HepG2 (cell line): ENCODE measurements at regions not wholly inside any gene's neighbourhood (a gene's known extent, or its start where the extent isn't known, plus 50 kb on each side); places are given as distances from the start of the nearest gene placed in this dataset.

Experiments used
- CREB1 ChIP-seq, 2 experiments: fragments of 450-650 bp in 1 of 2; IDR thresholded peaks; 2 replicates each; pipeline ENCODE4 v1.6.1; 2016 to 2017; ENCODE audit warnings: control low read depth in 1 of 2, mild to moderate bottlenecking in 1 of 2, missing compliant biosample characterization in 1 of 2, missing genetic modification characterization in 1 of 2
- CTCF ChIP-seq: sonication (generic); formaldehyde crosslinking; IDR thresholded peaks from 2 replicates; pipeline ENCODE4 v1.5.0; 2020; ENCODE audit warnings: mild to moderate bottlenecking, missing genetic modification reagents, moderate library complexity
- E2F2 ChIP-seq: sonication (generic); formaldehyde crosslinking; IDR thresholded peaks from 2 replicates; pipeline ENCODE4 v1.4.0; 2020; ENCODE audit warnings: missing genetic modification reagents, borderline replicate concordance
- TSC22D2 ChIP-seq: sonication (generic); formaldehyde crosslinking; IDR thresholded peaks from 2 replicates; pipeline ENCODE4 v1.5.1; 2020; ENCODE audit warnings: missing genetic modification reagents, mild to moderate bottlenecking, borderline replicate concordance

DNA sequence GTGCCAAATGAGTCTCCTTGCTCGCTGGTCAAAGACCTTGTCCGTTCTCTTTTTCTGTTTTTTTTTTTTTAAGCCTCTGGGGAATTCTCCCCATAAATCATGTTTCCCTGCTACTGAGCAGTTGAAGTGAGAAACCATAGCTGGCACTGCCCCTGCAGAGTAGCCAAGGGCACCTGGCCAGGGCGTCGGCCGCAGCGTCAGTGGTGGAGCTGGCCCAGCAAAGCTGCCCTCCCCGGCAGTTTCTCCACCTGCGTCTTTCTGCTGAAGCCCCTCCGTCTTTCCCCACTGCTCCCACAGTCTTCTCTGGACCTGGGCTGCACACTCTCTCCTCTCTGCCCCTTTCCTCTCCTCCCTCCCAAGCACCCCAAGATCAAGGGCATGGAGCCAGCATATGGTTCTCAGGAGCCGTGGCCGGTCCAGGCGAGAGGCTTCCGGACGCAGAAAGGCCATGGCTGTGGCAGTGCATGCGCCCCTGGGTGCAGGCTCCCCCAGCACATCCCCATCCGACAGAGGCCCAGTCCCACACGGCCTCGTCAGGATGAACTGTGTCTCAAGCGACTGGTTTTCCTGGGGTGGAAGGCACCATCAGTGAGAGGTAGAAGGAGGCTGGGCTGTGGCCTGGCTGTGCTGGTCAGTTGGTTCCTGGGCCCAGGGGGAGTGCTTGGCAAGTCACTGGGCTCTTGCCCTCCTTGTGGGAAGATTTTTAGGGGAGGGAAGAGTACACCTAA, 218.1 kb downstream of the ERMARD start:
- TF ChIP-seq CTCF (CRISPR knock-in tag): no peak
- TF ChIP-seq TSC22D2 (CRISPR knock-in tag): no peak
- TF ChIP-seq E2F2: no peak
- no peak for TF ChIP-seq CREB1 (IDR thresholded peaks at IDR 0.05)
- TF ChIP-seq CREB1 (CRISPR knock-in tag; IDR thresholded peaks at IDR 0.05): no peak
